ENCODE measurements at regions not wholly inside any gene's neighbourhood (a gene's known extent, or its start where the extent isn't known, plus 50 kb on each side); places are given as distances from the start of the nearest gene placed in this dataset.
"Not testable (repeated sequence)": the region's sequence is repeated elsewhere in the genome, so short reads cannot be mapped to it uniquely, and the experiment has no call there.

DNA sequence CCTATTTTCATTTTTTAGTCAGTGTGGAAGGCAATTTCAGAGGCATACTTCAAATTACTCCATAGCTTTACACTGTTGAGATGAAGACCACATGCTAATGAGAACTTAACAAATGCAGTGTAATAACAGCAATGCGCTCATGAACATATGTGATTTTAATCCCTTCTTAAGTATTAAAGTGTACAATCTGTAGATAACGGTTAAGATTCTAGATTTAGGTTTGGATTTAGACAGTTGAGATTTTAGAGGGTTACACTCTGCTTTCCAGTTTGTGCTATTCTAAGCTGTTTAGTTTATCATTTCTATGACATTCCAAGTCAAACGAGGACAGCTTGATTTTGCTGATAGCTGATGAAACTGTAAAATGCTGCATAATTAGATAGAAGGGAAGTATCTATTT is 257.8 kb upstream of the CHRM3 start:
- no peak for FAIRE-seq
- DNase-seq (ENCODE audit: extremely low spot score, insufficient read length, low read depth), result no peak

- no peak for FAIRE-seq
- DNase-seq (ENCODE audit: extremely low spot score, insufficient read length, low read depth), result no peak
Measured at GRCh38 chr1:239126884-239127283, 259.5 kb upstream of the CHRM3 start.

DNA sequence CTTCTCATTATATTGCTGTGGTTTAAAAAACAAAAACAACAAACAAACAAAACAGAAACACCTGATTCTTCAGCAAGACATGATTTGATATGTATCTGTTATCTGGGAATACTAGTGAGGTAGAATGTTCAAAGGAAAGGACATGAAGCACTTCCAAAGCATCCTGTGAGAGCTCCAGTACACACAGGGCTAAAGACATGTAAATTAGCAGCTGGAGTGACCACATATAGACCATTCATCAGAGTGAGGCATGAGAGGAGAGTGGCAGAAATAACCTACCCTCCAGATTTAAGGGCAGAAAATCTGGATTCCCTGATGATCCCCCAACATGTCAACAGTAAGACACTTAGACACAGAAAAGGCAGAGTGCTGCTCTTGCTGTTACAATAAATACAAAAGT is 260.5 kb upstream of the CHRM3 start:
- FAIRE-seq (no peak), DNase-seq (ENCODE audit: extremely low spot score, insufficient read length, low read depth) (no peak)

- FAIRE-seq, result no peak
- no peak for DNase-seq (ENCODE audit: extremely low spot score, insufficient read length, low read depth)
Measured at GRCh38 chr1:239125027-239125426, 261.3 kb upstream of the CHRM3 start.

DNA sequence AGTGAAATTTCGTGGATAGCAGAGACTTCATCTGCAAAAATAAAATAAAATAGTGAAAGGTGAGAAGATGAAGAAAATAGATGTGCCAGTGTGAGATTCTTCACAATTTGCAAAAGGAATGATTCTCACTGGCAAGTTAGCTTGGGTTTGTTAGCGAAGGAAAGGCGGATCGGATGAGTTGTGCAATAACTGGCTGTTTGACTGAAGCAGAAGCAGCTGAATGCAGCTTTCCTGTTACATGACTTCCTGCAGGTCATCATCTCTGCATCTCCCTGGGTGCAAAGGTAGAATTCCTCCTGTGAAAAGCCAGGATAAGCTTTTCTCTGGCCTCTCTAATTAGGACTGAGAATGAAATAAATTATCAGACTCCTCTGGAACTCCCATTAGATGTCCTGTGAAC is 263.1 kb upstream of the CHRM3 start:
- FAIRE-seq (no peak), DNase-seq (ENCODE audit: extremely low spot score, insufficient read length, low read depth) (no peak)

DNA sequence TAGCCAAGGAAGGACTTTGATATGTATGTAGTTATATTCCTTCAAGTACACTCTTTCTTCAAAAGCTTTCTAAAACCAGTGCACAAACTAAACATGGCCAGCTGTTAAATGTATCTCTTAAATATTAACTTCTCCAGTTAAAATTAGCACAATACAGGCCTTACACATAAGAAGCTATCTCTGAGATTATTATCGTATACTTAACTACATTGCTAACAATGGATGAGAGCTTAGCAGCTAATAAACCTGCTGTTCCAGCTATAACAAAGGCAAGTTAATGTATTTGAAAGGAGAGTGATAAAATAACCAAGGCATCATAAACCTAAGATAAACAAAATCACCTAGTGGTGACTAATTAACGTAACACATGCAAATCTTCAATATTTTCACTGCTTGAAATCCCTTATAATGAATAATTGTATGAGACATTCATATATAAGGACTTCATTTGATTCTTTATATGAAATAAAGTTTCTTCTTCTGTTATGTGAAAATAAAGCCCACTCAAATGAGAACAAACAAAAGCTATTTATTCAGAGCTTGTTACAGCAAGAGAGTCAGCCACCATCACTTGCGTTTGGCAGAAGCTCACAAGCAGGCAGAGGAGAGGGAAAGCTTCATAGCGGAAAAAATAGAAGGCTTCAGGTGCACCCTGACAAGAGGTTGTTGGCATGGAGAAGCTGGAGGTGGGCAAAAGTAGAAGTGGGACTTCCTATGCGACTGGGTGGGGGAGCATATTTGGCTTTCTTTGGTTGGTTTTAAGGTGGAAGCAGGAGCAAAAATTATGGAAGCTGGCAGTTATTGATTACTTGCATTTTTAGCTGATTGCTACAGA is 274.1 kb upstream of the CHRM3 start:
- FAIRE-seq, result no peak

GRCh38 chr1:239107676-239108075 is 278.7 kb upstream of the CHRM3 start:
- FAIRE-seq, result no peak
- DNase-seq (ENCODE audit: extremely low spot score, insufficient read length, low read depth), result no peak

More for the DNA sequence above, 274.1 kb upstream of the CHRM3 start:
- DNase-seq (ENCODE audit: extremely low spot score, insufficient read length, low read depth), result no peak

GRCh38 chr1:239106689-239107088 is 279.7 kb upstream of the CHRM3 start:
- FAIRE-seq; DNase-seq (ENCODE audit: extremely low spot score, insufficient read length, low read depth): not testable (repeated sequence)

DNA sequence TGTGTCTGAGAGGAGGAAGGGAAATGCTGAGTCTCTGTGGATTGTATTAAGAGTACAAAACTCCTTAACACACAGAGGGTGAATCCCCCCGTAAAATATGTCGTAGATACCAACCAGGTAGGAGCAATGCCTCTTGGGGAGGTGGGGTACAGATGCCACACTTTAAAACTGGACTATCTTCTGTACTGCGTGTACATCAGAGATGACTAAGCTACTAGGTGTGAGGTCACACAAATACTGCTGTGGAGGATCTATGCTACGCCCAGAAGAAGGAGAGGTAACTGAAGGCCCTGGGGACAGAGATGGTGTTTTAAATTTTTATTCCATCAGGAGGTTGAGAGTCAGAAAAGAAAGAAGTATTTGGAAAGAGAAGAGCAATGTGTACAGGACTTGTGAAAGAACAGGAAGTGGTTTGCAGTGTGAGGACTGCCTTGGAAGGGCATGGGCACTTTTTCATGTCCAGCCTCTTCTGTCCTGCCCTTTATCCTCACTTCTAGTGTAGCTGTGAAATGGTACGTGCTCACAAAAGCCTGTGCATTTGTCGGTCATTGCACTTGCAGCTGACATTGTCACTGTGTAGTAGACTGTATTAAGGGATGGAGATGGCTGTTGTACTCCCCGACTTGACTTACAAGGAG is 287.8 kb upstream of the CHRM3 start:
- DNase-seq (ENCODE audit: extremely low spot score, insufficient read length, low read depth), result no peak
- no peak for FAIRE-seq

DNA sequence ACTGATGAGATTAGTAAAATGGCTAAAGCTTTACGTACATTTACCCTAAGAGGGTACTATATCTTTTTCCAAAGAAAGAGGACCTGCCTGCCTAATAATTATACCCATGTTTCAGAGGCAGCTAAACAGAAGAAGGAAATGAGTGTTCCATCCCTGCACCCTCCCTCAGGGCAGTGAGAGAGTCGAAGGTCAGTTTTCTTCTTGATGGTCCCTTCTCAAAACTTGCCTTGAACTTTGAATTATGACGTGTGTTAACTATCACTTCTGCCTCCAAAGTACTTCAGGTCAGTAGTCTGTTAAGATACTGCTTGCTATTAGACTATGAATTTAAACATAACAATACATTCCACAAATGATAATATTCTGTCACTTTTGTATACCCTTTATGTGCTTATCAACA is 294.8 kb upstream of the CHRM3 start:
- FAIRE-seq, result no peak
- DNase-seq (ENCODE audit: extremely low spot score, insufficient read length, low read depth), result no peak

- DNase-seq (ENCODE audit: extremely low spot score, insufficient read length, low read depth) (no peak), FAIRE-seq (no peak)
Measured at GRCh38 chr1:239084459-239085080, 301.8 kb upstream of the CHRM3 start.

DNA sequence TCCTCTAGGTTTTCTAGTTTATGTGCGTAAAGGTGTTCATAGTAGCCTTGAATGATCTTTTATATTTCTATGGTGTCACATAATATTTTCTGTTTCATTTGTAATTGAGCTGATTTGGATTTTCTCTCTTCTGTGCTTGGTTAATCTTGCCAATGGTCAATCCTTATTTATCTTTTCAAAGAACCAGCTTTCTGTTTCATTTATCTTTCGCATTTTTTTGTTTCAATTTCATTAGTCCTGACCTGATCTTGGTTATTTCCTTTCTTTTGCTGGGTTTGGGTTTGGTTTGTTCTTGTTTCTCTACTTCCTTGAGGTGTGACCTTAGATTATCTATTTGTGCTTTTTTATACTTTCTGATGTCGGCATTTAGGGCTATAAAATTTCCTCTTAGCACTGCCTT is 304.4 kb upstream of the CHRM3 start:
- not testable (repeated sequence) for FAIRE-seq

DNA sequence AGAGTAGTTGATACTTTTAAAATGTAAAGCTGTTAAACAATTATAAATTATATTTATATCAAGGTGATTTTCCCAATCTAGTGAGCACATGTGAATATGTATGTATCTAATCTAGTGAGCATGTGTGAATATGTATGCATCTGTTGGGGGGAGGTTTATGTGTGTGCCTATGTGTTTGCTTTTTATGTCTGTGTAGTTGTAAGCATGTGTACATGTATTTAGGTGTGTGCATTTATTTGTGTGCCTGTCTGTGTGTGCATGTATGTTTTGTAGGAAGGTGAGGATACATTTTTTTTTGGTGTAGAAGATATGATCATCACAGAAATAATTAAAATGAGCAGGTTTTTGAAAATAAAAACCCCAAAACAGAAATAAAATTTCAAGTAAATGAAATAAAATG is 318.9 kb upstream of the CHRM3 start:
- no peak for DNase-seq (ENCODE audit: extremely low spot score, insufficient read length, low read depth)
- FAIRE-seq, result no peak

More for the DNA sequence above, 304.4 kb upstream of the CHRM3 start:
- DNase-seq (ENCODE audit: extremely low spot score, insufficient read length, low read depth), result not testable (repeated sequence)

DNA sequence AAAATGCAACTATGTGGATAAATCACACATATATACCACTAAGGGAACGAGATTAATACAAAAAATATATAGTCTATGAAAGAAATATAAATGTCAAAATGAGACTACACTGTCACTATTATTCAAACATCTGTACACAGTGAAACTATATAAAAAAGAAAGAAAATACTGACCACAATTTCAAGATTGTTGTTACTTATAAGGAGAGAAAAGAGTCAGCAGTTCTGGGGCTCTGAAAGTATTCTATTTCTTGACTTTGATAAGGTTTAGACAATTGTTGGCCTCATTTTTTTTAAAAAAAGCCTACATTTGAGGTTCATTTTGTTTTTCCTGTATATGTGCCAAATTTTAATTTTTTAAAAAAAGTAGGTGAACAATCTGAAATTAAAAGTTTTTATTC is 319.3 kb upstream of the CHRM3 start:
- FAIRE-seq (no peak), DNase-seq (ENCODE audit: extremely low spot score, insufficient read length, low read depth) (no peak)

- no peak for FAIRE-seq
- no peak for DNase-seq (ENCODE audit: extremely low spot score, insufficient read length, low read depth)
Measured at GRCh38 chr1:239061770-239062169, 324.6 kb upstream of the CHRM3 start.

GRCh38 chr1:239058190-239058589 is 328.2 kb upstream of the CHRM3 start:
- no peak for FAIRE-seq
- no peak for DNase-seq (ENCODE audit: extremely low spot score, insufficient read length, low read depth)

GRCh38 chr1:239056940-239057339 is 329.4 kb upstream of the CHRM3 start:
- FAIRE-seq (no peak), DNase-seq (ENCODE audit: extremely low spot score, insufficient read length, low read depth) (no peak)

DNA sequence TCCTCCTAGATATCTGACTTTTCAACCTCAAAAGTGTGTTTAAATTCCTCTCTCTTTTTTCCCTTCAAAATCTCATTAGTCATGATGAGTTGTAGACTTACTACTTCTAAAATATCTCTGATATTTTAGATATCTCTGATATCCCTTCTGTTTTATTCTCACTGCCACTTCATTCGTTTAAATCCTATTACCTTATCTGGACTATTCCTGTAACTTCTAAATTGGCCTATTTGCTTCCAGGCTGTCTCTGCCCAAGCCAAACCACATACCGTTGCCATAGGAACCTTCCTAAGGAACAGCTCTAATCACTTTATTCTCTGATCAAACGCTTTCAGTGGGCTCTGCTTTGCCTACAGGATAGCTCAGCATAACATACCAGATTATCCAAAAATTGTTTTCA is 333.1 kb upstream of the CHRM3 start:
- DNase-seq (ENCODE audit: extremely low spot score, insufficient read length, low read depth), result no peak
- no peak for FAIRE-seq

- DNase-seq (ENCODE audit: extremely low spot score, insufficient read length, low read depth), result no peak
- no peak for FAIRE-seq
Measured at GRCh38 chr1:239049571-239049970, 336.8 kb upstream of the CHRM3 start.

DNA sequence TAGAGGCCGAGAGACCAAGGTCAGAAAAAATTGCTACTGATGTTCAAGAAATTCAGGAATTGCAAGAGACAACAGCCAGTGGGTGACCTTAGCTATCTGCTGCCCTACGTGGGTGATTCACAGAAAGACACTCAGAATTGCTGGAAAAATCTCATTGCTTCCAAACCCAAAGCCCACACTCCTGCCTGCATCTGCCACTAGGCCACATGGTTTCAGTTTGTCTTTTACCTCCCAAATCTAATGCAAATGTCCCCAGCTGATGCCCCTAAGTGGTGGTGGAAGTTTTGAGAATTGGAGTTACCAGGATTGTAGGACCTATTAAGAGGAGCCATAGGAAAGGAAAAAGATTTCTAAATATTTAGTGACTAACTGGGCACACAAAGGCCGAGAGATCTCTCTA is 341.5 kb upstream of the CHRM3 start:
- no peak for DNase-seq (ENCODE audit: extremely low spot score, insufficient read length, low read depth)
- no peak for FAIRE-seq

GRCh38 chr1:239040523-239040922 is 345.8 kb upstream of the CHRM3 start:
- no peak for FAIRE-seq
- no peak for DNase-seq (ENCODE audit: extremely low spot score, insufficient read length, low read depth)

All from GM18507 (cell line).